ENCODE measurements at regions not wholly inside any gene's neighbourhood (a gene's known extent, or its start where the extent isn't known, plus 50 kb on each side); places are given as distances from the start of the nearest gene placed in this dataset.

GRCh38 chr18:29248805-29249204 lies 1071.9 kb upstream of the CDH2 start:
- TF ChIP-seq GATA2 (IDR thresholded peaks at IDR 0.05; ENCODE audit: low read depth, low read length) (no peak), GATA3 (IDR thresholded peaks at IDR 0.05; ENCODE audit: low read depth, low read length) (no peak)

- TF ChIP-seq GATA3 (IDR thresholded peaks at IDR 0.05; ENCODE audit: low read depth, low read length) (no peak), GATA2 (IDR thresholded peaks at IDR 0.05; ENCODE audit: low read depth, low read length) (no peak)
Observed at GRCh38 chr18:29241199-29241598, 1064.3 kb upstream of the CDH2 start.

- TF ChIP-seq GATA2 (IDR thresholded peaks at IDR 0.05; ENCODE audit: low read depth, low read length), result no peak
- no peak for TF ChIP-seq GATA3 (IDR thresholded peaks at IDR 0.05; ENCODE audit: low read depth, low read length)
Observed at GRCh38 chr18:29234751-29235150, 1057.8 kb upstream of the CDH2 start.

GRCh38 chr18:29226213-29226612 lies 1049.3 kb upstream of the CDH2 start:
- TF ChIP-seq GATA3 (IDR thresholded peaks at IDR 0.05; ENCODE audit: low read depth, low read length) (no peak), GATA2 (IDR thresholded peaks at IDR 0.05; ENCODE audit: low read depth, low read length) (no peak)

GRCh38 chr18:29225351-29225750 lies 1048.4 kb upstream of the CDH2 start:
- no peak for TF ChIP-seq GATA2 (IDR thresholded peaks at IDR 0.05; ENCODE audit: low read depth, low read length)
- no peak for TF ChIP-seq GATA3 (IDR thresholded peaks at IDR 0.05; ENCODE audit: low read depth, low read length)

GRCh38 chr18:29218091-29218490 lies 1041.2 kb upstream of the CDH2 start:
- no peak for TF ChIP-seq GATA2 (IDR thresholded peaks at IDR 0.05; ENCODE audit: low read depth, low read length)
- no peak for TF ChIP-seq GATA3 (IDR thresholded peaks at IDR 0.05; ENCODE audit: low read depth, low read length)

GRCh38 chr18:29217124-29217915 lies 1040.4 kb upstream of the CDH2 start:
- TF ChIP-seq GATA2 (IDR thresholded peaks at IDR 0.05; ENCODE audit: low read depth, low read length) (no peak), GATA3 (IDR thresholded peaks at IDR 0.05; ENCODE audit: low read depth, low read length) (no peak)

- no peak for TF ChIP-seq GATA3 (IDR thresholded peaks at IDR 0.05; ENCODE audit: low read depth, low read length)
- no peak for TF ChIP-seq GATA2 (IDR thresholded peaks at IDR 0.05; ENCODE audit: low read depth, low read length)
Observed at GRCh38 chr18:29198834-29199233, 1021.9 kb upstream of the CDH2 start.

GRCh38 chr18:29196307-29196706 lies 1019.4 kb upstream of the CDH2 start:
- TF ChIP-seq GATA2 (IDR thresholded peaks at IDR 0.05; ENCODE audit: low read depth, low read length), result no peak
- no peak for TF ChIP-seq GATA3 (IDR thresholded peaks at IDR 0.05; ENCODE audit: low read depth, low read length)

GRCh38 chr18:29191263-29191662 lies 1014.3 kb upstream of the CDH2 start:
- TF ChIP-seq GATA3 (IDR thresholded peaks at IDR 0.05; ENCODE audit: low read depth, low read length) (no peak), GATA2 (IDR thresholded peaks at IDR 0.05; ENCODE audit: low read depth, low read length) (no peak)

GRCh38 chr18:29188760-29189159 lies 1011.8 kb upstream of the CDH2 start:
- no peak for TF ChIP-seq GATA3 (IDR thresholded peaks at IDR 0.05; ENCODE audit: low read depth, low read length)
- TF ChIP-seq GATA2 (IDR thresholded peaks at IDR 0.05; ENCODE audit: low read depth, low read length), result no peak

- no peak for TF ChIP-seq GATA3 (IDR thresholded peaks at IDR 0.05; ENCODE audit: low read depth, low read length)
- TF ChIP-seq GATA2 (IDR thresholded peaks at IDR 0.05; ENCODE audit: low read depth, low read length), result no peak
Observed at GRCh38 chr18:29185801-29186200, 1008.9 kb upstream of the CDH2 start.

- TF ChIP-seq GATA2 (IDR thresholded peaks at IDR 0.05; ENCODE audit: low read depth, low read length), result no peak
- no peak for TF ChIP-seq GATA3 (IDR thresholded peaks at IDR 0.05; ENCODE audit: low read depth, low read length)
Observed at GRCh38 chr18:29184654-29185053, 1007.7 kb upstream of the CDH2 start.

- no peak for TF ChIP-seq GATA3 (IDR thresholded peaks at IDR 0.05; ENCODE audit: low read depth, low read length)
- no peak for TF ChIP-seq GATA2 (IDR thresholded peaks at IDR 0.05; ENCODE audit: low read depth, low read length)
Observed at GRCh38 chr18:29181151-29181901, 1004.4 kb upstream of the CDH2 start.

GRCh38 chr18:29176681-29177080 lies 999.8 kb upstream of the CDH2 start:
- TF ChIP-seq GATA3 (IDR thresholded peaks at IDR 0.05; ENCODE audit: low read depth, low read length), result no peak
- no peak for TF ChIP-seq GATA2 (IDR thresholded peaks at IDR 0.05; ENCODE audit: low read depth, low read length)

All from SH-SY5Y (cell line).